Colonic mucosa (tissue), 4 donors: ENCODE measurements at regions not wholly inside any gene's neighbourhood (a gene's known extent, or its start where the extent isn't known, plus 50 kb on each side); places are given as distances from the start of the nearest gene placed in this dataset.

ENCODE experiments used
- DNase-seq: peaks from one replicate; pipeline ENCODE4 v3.0.0-alpha.2; 2020
- H3K27ac ChIP-seq: fragments of 200-600 bp; one replicate; pipeline ENCODE4 v1.8.0; 2021
- H3K27me3 ChIP-seq: fragments of 200-600 bp; one replicate; pipeline ENCODE4 v1.8.0; 2021
- H3K36me3 ChIP-seq: fragments of 200-600 bp; one replicate; pipeline ENCODE4 v1.8.0; 2021
- H3K4me1 ChIP-seq: fragments of 200-600 bp; one replicate; pipeline ENCODE4 v1.8.0; 2021; ENCODE audit warnings: mild to moderate bottlenecking
- H3K4me3 ChIP-seq: fragments of 200-600 bp; one replicate; pipeline ENCODE4 v1.8.0; 2021
- H3K9ac ChIP-seq, 2 donors: one replicate each; pipeline ENCODE4 v1.7.0; 2013; ENCODE audit warnings: control low read depth in 2 of 2, low read depth in 2 of 2, low read length in 2 of 2
- H3K9me3 ChIP-seq: fragments of 200-600 bp; one replicate; pipeline ENCODE4 v1.8.0; 2021
- CTCF ChIP-seq: fragments of 200-600 bp; IDR thresholded peaks from one replicate; pipeline ENCODE4 v1.8.0; 2022; ENCODE audit warnings: antibody characterized with exemption, mild to moderate bottlenecking
- intact Hi-C: fragments of 100-400 bp; cut with DNase I; formaldehyde crosslinking; loops from one replicate; pipeline ENCODE4 v1.14.1; 2022
- donor health status: healthy.
- donor health status: DM: no; HTN: no; CAD: no.
- donor health status: DM: no; HTN: no; CAD: no.

DNA sequence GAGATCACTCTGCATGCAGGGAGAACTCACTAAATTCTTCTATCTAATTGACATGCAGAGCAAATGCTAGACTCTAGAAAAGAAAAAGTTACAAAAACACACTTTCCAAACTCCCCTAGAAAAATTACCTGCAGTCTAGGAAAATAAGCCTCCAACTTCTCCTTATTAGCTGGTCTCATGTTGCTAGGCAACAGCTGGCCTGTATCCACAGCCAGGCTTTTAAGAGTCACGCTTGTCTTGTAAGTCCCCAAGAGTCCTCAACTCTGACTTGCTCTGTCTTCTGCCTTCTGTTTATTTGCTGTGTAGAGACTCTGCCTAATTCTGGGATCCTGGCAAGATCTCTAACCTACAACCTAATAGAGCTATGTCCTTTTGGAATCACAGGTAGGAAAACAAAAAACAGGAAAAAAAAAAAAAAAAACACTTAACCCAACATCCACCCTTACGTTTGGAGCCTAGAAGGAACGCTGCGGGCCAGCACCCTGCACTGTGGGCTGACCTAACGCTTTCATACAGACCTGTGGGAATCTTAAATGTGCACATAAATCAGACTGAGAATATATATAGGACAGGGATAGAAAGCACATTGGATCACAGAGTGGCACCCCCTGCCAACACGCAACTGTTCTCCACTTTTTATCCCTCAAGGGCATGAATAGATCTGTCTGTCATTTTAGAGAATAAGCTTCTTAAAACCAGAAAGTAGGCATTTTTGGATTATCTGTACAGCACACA lies 117.0 kb upstream of the PTPRZ1 start:
- H3K4me3 ChIP-seq = no peak overlapping the region
- no peak for DNase-seq
- no peaks in the 10 kb centered on the region for H3K9me3 ChIP-seq
- H3K27ac ChIP-seq = no peak overlapping the region
- no peak overlapping the region for H3K9ac ChIP-seq
- no peaks in the 10 kb centered on the region for H3K36me3 ChIP-seq
- TF ChIP-seq CTCF = no peak
- H3K27me3 ChIP-seq = no peaks in the 10 kb centered on the region
- H3K4me1 ChIP-seq = no peaks in the 10 kb centered on the region
- intact Hi-C loops = no loop called here

DNA sequence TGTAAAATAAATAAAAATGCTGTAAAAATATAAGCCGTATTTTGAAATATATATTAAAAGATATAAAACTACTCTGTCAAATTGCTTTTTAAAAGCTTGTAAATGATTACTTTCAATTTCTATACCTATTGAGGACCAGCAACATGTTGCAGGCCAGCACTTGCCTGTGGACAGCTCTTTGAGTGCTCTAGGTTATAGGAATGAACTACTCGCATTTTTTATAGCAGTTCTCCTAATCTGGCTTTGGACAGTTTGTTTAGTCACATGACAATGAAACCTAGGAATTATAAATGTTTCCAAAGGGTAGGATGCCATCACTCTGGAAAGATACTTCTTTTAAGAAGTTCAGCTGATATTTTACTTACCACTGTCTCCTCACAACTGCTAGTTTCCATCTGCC lies 117.7 kb upstream of the PTPRZ1 start:
- TF ChIP-seq CTCF = no peak
- no peaks in the 10 kb centered on the region for H3K4me1 ChIP-seq
- no peak overlapping the region for H3K27ac ChIP-seq
- H3K27me3 ChIP-seq = no peaks in the 10 kb centered on the region
- no peak for DNase-seq
- no peaks in the 10 kb centered on the region for H3K36me3 ChIP-seq
- intact Hi-C loops = no loop called here
- H3K9ac ChIP-seq = no peak overlapping the region
- no peaks in the 10 kb centered on the region for H3K9me3 ChIP-seq
- H3K4me3 ChIP-seq = no peak overlapping the region

DNA sequence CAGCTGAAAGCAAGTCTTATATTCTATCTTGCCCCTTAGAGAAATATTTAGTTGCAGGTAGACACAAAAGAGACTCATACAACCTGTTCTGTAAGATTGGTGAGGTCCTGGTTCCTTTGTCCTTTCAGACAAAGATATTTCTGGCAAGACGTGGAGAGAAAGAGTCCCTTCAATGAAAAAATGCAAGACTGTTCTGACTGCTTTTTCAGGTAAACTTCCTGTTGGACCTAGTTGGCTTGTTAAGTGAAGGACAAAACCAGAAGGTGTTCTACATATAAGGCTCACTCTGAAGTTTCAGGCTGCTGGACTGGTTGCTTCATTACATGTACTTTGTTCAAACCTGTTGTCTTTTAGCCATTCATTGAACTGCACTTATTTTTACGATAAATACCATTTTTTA lies 119.0 kb upstream of the PTPRZ1 start:
- no peaks in the 10 kb centered on the region for H3K4me1 ChIP-seq
- H3K27me3 ChIP-seq = no peaks in the 10 kb centered on the region
- H3K36me3 ChIP-seq = no peaks in the 10 kb centered on the region
- no peak for DNase-seq
- H3K4me3 ChIP-seq = no peak overlapping the region
- no peaks in the 10 kb centered on the region for H3K9me3 ChIP-seq
- TF ChIP-seq CTCF = no peak
- H3K27ac ChIP-seq = no peak overlapping the region
- no peak overlapping the region for H3K9ac ChIP-seq
- intact Hi-C loops = no loop called here

GRCh38 chr7:121752706-121753105 lies 120.3 kb upstream of the PTPRZ1 start:
- intact Hi-C loops = no loop called here
- Histone ChIP-seq H3K27me3 (no peaks in the 10 kb centered on the region), H3K36me3 (no peaks in the 10 kb centered on the region), H3K4me1 (no peaks in the 10 kb centered on the region), H3K4me3 (no peak overlapping the region), H3K9ac (no peak overlapping the region), H3K27ac (no peak overlapping the region), H3K9me3 (no peaks in the 10 kb centered on the region)
- TF ChIP-seq CTCF = no peak
- DNase-seq = no peak

GRCh38 chr7:121748546-121748945 lies 124.4 kb upstream of the PTPRZ1 start:
- no peak for TF ChIP-seq CTCF
- Histone ChIP-seq H3K4me1 (peaks cover 6% of the 10 kb centered on the region), H3K9ac (no peak overlapping the region), H3K4me3 (no peak overlapping the region), H3K27ac (no peak overlapping the region), H3K9me3 (no peaks in the 10 kb centered on the region), H3K36me3 (no peaks in the 10 kb centered on the region), H3K27me3 (no peaks in the 10 kb centered on the region)
- intact Hi-C loops = no loop called here
- no peak for DNase-seq
